GM12875 (cell line): ENCODE measurements at regions not wholly inside any gene's neighbourhood (a gene's known extent, or its start where the extent isn't known, plus 50 kb on each side); places are given as distances from the start of the nearest gene placed in this dataset.

Source experiments
- H3K4me3 ChIP-seq: one replicate; pipeline ENCODE4 v1.5.1; 2011; ENCODE audit warnings: low read depth, low read length, control low read depth
- CTCF ChIP-seq: IDR thresholded peaks from 2 replicates; pipeline ENCODE4 v1.5.1; 2011; ENCODE audit warnings: low read depth, mild to moderate bottlenecking, control low read depth, inconsistent platforms, low read length, moderate library complexity, borderline replicate concordance; ENCODE audit not compliant: insufficient read depth

- TF ChIP-seq CTCF, result no peak
- no peak overlapping the region for H3K4me3 ChIP-seq
These were observed 109.4 kb upstream of the GUCA2B start for GRCh38 chr1:42043811-42044210.

GRCh38 chr1:42043182-42043581, 110.0 kb upstream of the GUCA2B start:
- no peak for TF ChIP-seq CTCF
- H3K4me3 ChIP-seq, result no peak overlapping the region

GRCh38 chr1:42041031-42041430, 112.2 kb upstream of the GUCA2B start:
- H3K4me3 ChIP-seq, result no peak overlapping the region
- no peak for TF ChIP-seq CTCF

GRCh38 chr1:42040159-42040558, 113.1 kb upstream of the GUCA2B start:
- no peak for TF ChIP-seq CTCF
- H3K4me3 ChIP-seq, result no peak overlapping the region

- H3K4me3 ChIP-seq, result no peak overlapping the region
- TF ChIP-seq CTCF, result no peak
These were observed 114.9 kb upstream of the GUCA2B start for GRCh38 chr1:42038261-42038660.

GRCh38 chr1:42037586-42037985, 115.6 kb upstream of the GUCA2B start:
- H3K4me3 ChIP-seq, result no peak overlapping the region
- no peak for TF ChIP-seq CTCF

GRCh38 chr1:42037161-42037560, 116.0 kb upstream of the GUCA2B start:
- no peak overlapping the region for H3K4me3 ChIP-seq
- no peak for TF ChIP-seq CTCF
